ENCODE measurements at regions not wholly inside any gene's neighbourhood (a gene's known extent, or its start where the extent isn't known, plus 50 kb on each side); places are given as distances from the start of the nearest gene placed in this dataset.

GRCh38 chr10:36271627-36272340 lies 629.7 kb upstream of the FZD8 start:
- DNase-seq (no peak), ATAC-seq (no peak)
- Mint-ChIP-seq H3K4me3 (no peak overlapping the region), H3K4me1 (ENCODE audit: low read depth) (no peaks in the 10 kb centered on the region), H3K9me3 (peaks cover 26% of the 10 kb centered on the region), H3K27me3 (no peaks in the 10 kb centered on the region), H3K27ac (no peak overlapping the region), H3K36me3 (ENCODE audit: low read depth) (no peaks in the 10 kb centered on the region)
- POLR2A ChIA-PET, result no interaction called here
- TF ChIP-seq, protein P1, sequence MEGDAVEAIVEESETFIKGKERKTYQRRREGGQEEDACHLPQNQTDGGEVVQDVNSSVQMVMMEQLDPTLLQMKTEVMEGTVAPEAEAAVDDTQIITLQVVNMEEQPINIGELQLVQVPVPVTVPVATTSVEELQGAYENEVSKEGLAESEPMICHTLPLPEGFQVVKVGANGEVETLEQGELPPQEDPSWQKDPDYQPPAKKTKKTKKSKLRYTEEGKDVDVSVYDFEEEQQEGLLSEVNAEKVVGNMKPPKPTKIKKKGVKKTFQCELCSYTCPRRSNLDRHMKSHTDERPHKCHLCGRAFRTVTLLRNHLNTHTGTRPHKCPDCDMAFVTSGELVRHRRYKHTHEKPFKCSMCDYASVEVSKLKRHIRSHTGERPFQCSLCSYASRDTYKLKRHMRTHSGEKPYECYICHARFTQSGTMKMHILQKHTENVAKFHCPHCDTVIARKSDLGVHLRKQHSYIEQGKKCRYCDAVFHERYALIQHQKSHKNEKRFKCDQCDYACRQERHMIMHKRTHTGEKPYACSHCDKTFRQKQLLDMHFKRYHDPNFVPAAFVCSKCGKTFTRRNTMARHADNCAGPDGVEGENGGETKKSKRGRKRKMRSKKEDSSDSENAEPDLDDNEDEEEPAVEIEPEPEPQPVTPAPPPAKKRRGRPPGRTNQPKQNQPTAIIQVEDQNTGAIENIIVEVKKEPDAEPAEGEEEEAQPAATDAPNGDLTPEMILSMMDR (IDR thresholded peaks at IDR 0.05), result no peak
- CTCF ChIA-PET, result no interaction called here
- intact Hi-C loops (cut with micrococcal nuclease), result no loop called here

- Mint-ChIP-seq H3K4me1 (ENCODE audit: low read depth) (no peaks in the 10 kb centered on the region), H3K27ac (no peak overlapping the region), H3K27me3 (no peaks in the 10 kb centered on the region), H3K9me3 (peaks cover 7% of the 10 kb centered on the region), H3K36me3 (ENCODE audit: low read depth) (no peaks in the 10 kb centered on the region), H3K4me3 (no peak overlapping the region)
- TF ChIP-seq, protein P1 (IDR thresholded peaks at IDR 0.05), result no peak
- ChIA-PET POLR2A (no interaction called here), CTCF (no interaction called here)
- intact Hi-C loops (cut with micrococcal nuclease), result no loop called here
- ATAC-seq (no peak), DNase-seq (no peak)
These were observed 627.1 kb upstream of the FZD8 start for GRCh38 chr10:36269222-36269621.

DNA sequence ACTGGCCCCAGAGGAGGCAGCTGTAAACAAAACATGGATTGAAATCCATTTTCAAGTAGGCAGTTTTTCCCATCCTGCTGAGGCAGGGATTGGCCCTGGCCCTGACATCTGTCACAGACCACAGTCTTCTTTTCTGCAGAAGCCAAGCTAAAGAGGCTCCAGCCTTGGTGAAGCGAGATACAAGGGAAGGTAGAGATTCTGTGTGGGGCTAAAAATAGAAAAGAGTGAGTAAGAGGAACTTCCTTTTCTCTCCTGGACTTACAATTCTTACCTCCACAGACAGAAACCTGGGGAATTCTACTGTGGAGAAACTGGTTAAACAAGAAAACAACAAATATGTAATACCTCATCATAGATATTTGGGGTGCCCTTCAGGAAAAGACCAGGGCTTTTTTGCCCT lies 624.8 kb upstream of the FZD8 start:
- TF ChIP-seq, protein P1 (IDR thresholded peaks at IDR 0.05), result no peak
- H3K4me3 Mint-ChIP-seq, result no peak overlapping the region
- CTCF ChIA-PET, result no interaction called here

GRCh38 chr10:36265741-36266140 lies 623.6 kb upstream of the FZD8 start:
- H3K9me3 Mint-ChIP-seq, result peaks cover 5% of the 10 kb centered on the region
- TF ChIP-seq, protein P1 (IDR thresholded peaks at IDR 0.05), result no peak
- intact Hi-C loops (cut with micrococcal nuclease), result no loop called here
- CTCF ChIA-PET, result interaction anchor here (0.7 kb wide), 1 partner anchor 10 kb away, joined by 3 read pairs; no protein-coding TSS in a partner anchor
- H3K4me3 Mint-ChIP-seq, result no peak overlapping the region
- POLR2A ChIA-PET, result no interaction called here
- ATAC-seq, result no peak
- H3K27ac Mint-ChIP-seq, result no peak overlapping the region
- no peaks in the 10 kb centered on the region for H3K27me3 Mint-ChIP-seq
- DNase-seq, result no peak
- H3K4me1 Mint-ChIP-seq (ENCODE audit: low read depth), result no peaks in the 10 kb centered on the region
- H3K36me3 Mint-ChIP-seq (ENCODE audit: low read depth), result no peaks in the 10 kb centered on the region

More for the DNA sequence above, 624.8 kb upstream of the FZD8 start:
- ATAC-seq (no peak), DNase-seq (no peak)
- Mint-ChIP-seq H3K4me1 (ENCODE audit: low read depth) (no peaks in the 10 kb centered on the region), H3K9me3 (peaks cover 6% of the 10 kb centered on the region), H3K27ac (no peak overlapping the region), H3K36me3 (ENCODE audit: low read depth) (no peaks in the 10 kb centered on the region), H3K27me3 (no peaks in the 10 kb centered on the region)
- POLR2A ChIA-PET, result no interaction called here
- intact Hi-C loops (cut with micrococcal nuclease), result no loop called here

GRCh38 chr10:36263871-36264270 lies 621.8 kb upstream of the FZD8 start:
- intact Hi-C loops (cut with micrococcal nuclease), result no loop called here
- H3K27ac Mint-ChIP-seq, result no peak overlapping the region
- no peaks in the 10 kb centered on the region for H3K36me3 Mint-ChIP-seq (ENCODE audit: low read depth)
- H3K4me3 Mint-ChIP-seq, result no peak overlapping the region
- ChIA-PET POLR2A (no interaction called here), CTCF (no interaction called here)
- DNase-seq, result no peak
- peaks cover 6% of the 10 kb centered on the region for H3K9me3 Mint-ChIP-seq
- no peaks in the 10 kb centered on the region for H3K4me1 Mint-ChIP-seq (ENCODE audit: low read depth)
- ATAC-seq, result no peak
- H3K27me3 Mint-ChIP-seq, result no peaks in the 10 kb centered on the region
- TF ChIP-seq, protein P1 (IDR thresholded peaks at IDR 0.05), result no peak
